HFFc6 (cell line): ENCODE measurements at regions not wholly inside any gene's neighbourhood (a gene's known extent, or its start where the extent isn't known, plus 50 kb on each side); places are given as distances from the start of the nearest gene placed in this dataset.
A peak's percentile ranks its signal among the peaks of the same experiment; 100 is the strongest.

Experiments used
- DNase-seq: peaks from one replicate; pipeline ENCODE4 v3.0.0-alpha.2; 2018
- H3K27ac Mint-ChIP-seq: 2 replicates; pipeline ENCODE4 v1.8.0; 2020; ENCODE audit warnings: mild to moderate bottlenecking, mixed read lengths
- H3K27me3 Mint-ChIP-seq: 2 replicates; pipeline ENCODE4 v1.8.0; 2021; ENCODE audit warnings: mild to moderate bottlenecking, moderate library complexity, mixed read lengths; ENCODE audit not compliant: insufficient read depth
- H3K36me3 Mint-ChIP-seq: 2 replicates; pipeline ENCODE4 v1.8.0; 2021; ENCODE audit warnings: low read depth, mixed read lengths
- H3K4me1 Mint-ChIP-seq: 2 replicates; pipeline ENCODE4 v1.8.0; 2020; ENCODE audit warnings: low read depth, mixed read lengths
- H3K4me3 Mint-ChIP-seq: 2 replicates; pipeline ENCODE4 v1.8.0; 2020; ENCODE audit warnings: mild to moderate bottlenecking, moderate library complexity, mixed read lengths
- H3K9me3 Mint-ChIP-seq: 2 replicates; pipeline ENCODE4 v1.8.0; 2020; ENCODE audit warnings: mild to moderate bottlenecking, mixed read lengths
- CTCF ChIP-seq: fragments of 200-600 bp; sonication (generic); IDR thresholded peaks from 2 replicates; pipeline ENCODE4 v1.5.0; 2021; ENCODE audit warnings: antibody characterized with exemption, mild to moderate bottlenecking

- H3K27ac Mint-ChIP-seq: no peak overlapping the region
- H3K9me3 Mint-ChIP-seq: no peaks in the 10 kb centered on the region
- no peaks in the 10 kb centered on the region for H3K36me3 Mint-ChIP-seq
- peaks cover 7% of the 10 kb centered on the region for H3K27me3 Mint-ChIP-seq
- no peaks in the 10 kb centered on the region for H3K4me1 Mint-ChIP-seq
- DNase-seq: no peak
- H3K4me3 Mint-ChIP-seq: no peak overlapping the region
- no peak for TF ChIP-seq CTCF
Measured at GRCh38 chr9:543478-543877, 298.0 kb upstream of the DMRT1 start.

- Mint-ChIP-seq H3K9me3 (no peaks in the 10 kb centered on the region), H3K4me3 (no peak overlapping the region), H3K4me1 (no peaks in the 10 kb centered on the region), H3K36me3 (no peaks in the 10 kb centered on the region), H3K27ac (no peak overlapping the region), H3K27me3 (peaks cover 7% of the 10 kb centered on the region)
- TF ChIP-seq CTCF: no peak
- DNase-seq: no peak
Measured at GRCh38 chr9:545480-545879, 296.0 kb upstream of the DMRT1 start.

- no peak overlapping the region for H3K27ac Mint-ChIP-seq
- H3K4me3 Mint-ChIP-seq: no peak overlapping the region
- H3K36me3 Mint-ChIP-seq: no peaks in the 10 kb centered on the region
- no peaks in the 10 kb centered on the region for H3K9me3 Mint-ChIP-seq
- no peak for TF ChIP-seq CTCF
- H3K27me3 Mint-ChIP-seq: peaks cover 6% of the 10 kb centered on the region
- H3K4me1 Mint-ChIP-seq: no peaks in the 10 kb centered on the region
- DNase-seq: no peak
Measured at GRCh38 chr9:546235-546634, 295.3 kb upstream of the DMRT1 start.

DNA sequence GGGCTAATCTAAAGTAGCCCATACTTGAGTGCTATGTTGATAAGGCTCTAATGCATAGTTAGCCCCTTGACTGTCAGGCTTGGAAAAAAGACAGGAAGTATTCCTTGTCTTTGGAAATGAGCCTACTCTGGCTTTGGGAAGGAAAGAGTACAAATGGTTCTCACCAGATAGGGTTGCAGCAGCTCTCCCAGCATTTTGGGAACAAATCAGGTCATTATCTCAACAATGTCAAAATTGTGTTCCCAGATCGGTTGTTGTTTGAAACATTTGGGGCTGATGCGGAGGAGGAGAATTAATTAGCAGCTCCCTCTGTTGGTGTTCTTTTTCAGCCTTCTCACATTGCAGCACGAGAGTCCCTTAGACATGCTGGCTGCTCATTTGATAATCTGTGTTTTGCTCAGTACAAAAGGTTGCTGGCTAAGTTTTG lies 294.7 kb upstream of the DMRT1 start:
- H3K4me3 Mint-ChIP-seq: no peak overlapping the region
- H3K9me3 Mint-ChIP-seq: no peaks in the 10 kb centered on the region
- TF ChIP-seq CTCF: peak; percentile 50; the same call in 1 of the 2 replicates
- no peaks in the 10 kb centered on the region for H3K36me3 Mint-ChIP-seq
- no peak overlapping the region for H3K27ac Mint-ChIP-seq
- peak; percentile 13 for DNase-seq
- H3K4me1 Mint-ChIP-seq: no peaks in the 10 kb centered on the region
- peaks cover 4% of the 10 kb centered on the region for H3K27me3 Mint-ChIP-seq

- no peak for TF ChIP-seq CTCF
- H3K4me1 Mint-ChIP-seq: no peaks in the 10 kb centered on the region
- no peak overlapping the region for H3K4me3 Mint-ChIP-seq
Measured at GRCh38 chr9:547314-547713, 294.2 kb upstream of the DMRT1 start.

GRCh38 chr9:549455-549997 lies 292.0 kb upstream of the DMRT1 start:
- Mint-ChIP-seq H3K27me3 (peaks cover 4% of the 10 kb centered on the region), H3K27ac (no peak overlapping the region), H3K4me1 (no peaks in the 10 kb centered on the region), H3K36me3 (no peaks in the 10 kb centered on the region), H3K9me3 (no peaks in the 10 kb centered on the region), H3K4me3 (no peak overlapping the region)
- DNase-seq: no peak
- TF ChIP-seq CTCF: no peak

More at GRCh38 chr9:547314-547713, 294.2 kb upstream of the DMRT1 start:
- DNase-seq: no peak
- peaks cover 4% of the 10 kb centered on the region for H3K27me3 Mint-ChIP-seq
- H3K27ac Mint-ChIP-seq: no peak overlapping the region
- no peaks in the 10 kb centered on the region for H3K9me3 Mint-ChIP-seq
- H3K36me3 Mint-ChIP-seq: no peaks in the 10 kb centered on the region
